ENCODE measurements at regions not wholly inside any gene's neighbourhood (a gene's known extent, or its start where the extent isn't known, plus 50 kb on each side); places are given as distances from the start of the nearest gene placed in this dataset.

- no peak overlapping the region for H3K4me3 Mint-ChIP-seq
- no peak for ATAC-seq (replicated peaks)
- no peak overlapping the region for H3K27ac Mint-ChIP-seq
- peaks cover 42% of the 10 kb centered on the region for H3K27me3 Mint-ChIP-seq
- H3K9me3 Mint-ChIP-seq, result peaks cover 4% of the 10 kb centered on the region
- H3K4me1 Mint-ChIP-seq, result no peaks in the 10 kb centered on the region
- H3K36me3 Mint-ChIP-seq (ENCODE audit: low read depth), result no peaks in the 10 kb centered on the region
Observed at GRCh38 chr1:90155721-90156487, 161.0 kb downstream of the ZNF326 start.

DNA sequence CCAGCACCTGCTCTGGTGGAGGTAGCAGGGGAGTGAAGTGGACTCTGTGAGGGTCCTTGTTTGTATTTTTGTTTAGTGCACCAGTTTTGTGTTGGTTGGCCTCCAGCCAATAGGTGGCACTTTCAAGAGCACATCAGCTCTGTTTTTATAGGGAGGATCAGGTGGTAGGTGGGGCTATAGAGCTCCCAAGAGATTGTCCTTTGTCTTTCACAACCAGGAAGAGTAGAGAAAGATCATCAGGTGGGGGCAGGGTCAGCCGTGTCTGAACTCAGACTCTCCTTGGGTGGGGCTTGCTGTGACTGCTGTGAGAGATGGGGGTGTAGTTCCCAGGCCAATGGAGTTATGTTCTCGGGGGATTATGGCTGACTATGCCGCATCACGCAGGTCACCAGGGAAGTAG lies 159.8 kb downstream of the ZNF326 start:
- no peaks in the 10 kb centered on the region for H3K4me1 Mint-ChIP-seq
- H3K36me3 Mint-ChIP-seq (ENCODE audit: low read depth), result no peaks in the 10 kb centered on the region
- peaks cover 33% of the 10 kb centered on the region for H3K27me3 Mint-ChIP-seq
- ATAC-seq (replicated peaks), result no peak
- peaks cover 4% of the 10 kb centered on the region for H3K9me3 Mint-ChIP-seq
- H3K27ac Mint-ChIP-seq, result no peak overlapping the region
- H3K4me3 Mint-ChIP-seq, result no peak overlapping the region

GRCh38 chr1:90149101-90149500 lies 154.2 kb downstream of the ZNF326 start:
- H3K27me3 Mint-ChIP-seq, result peaks cover 16% of the 10 kb centered on the region
- no peak overlapping the region for H3K4me3 Mint-ChIP-seq
- H3K4me1 Mint-ChIP-seq, result no peaks in the 10 kb centered on the region
- no peak for ATAC-seq (replicated peaks)
- H3K36me3 Mint-ChIP-seq (ENCODE audit: low read depth), result no peaks in the 10 kb centered on the region
- H3K27ac Mint-ChIP-seq, result no peak overlapping the region
- peaks cover 4% of the 10 kb centered on the region for H3K9me3 Mint-ChIP-seq

DNA sequence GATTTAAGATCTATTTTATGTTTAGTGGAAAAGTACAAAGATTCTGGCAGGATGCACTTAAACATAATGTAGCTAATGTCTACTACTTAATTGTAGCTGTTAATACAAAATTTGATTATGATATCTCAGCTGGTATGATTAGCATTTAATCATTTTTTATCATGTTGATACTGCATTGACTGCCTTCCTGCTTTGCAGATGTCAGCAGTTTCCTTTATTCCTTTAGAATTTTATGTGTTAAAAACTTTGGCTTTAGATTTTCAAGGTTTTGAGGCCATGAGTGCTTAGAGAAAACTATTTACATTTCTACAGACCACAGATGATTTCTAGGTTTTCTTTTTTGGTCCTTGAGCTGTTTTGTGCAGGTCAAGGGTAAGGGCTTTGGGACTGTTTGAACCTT lies 152.2 kb downstream of the ZNF326 start:
- Mint-ChIP-seq H3K9me3 (peaks cover 4% of the 10 kb centered on the region), H3K27ac (no peak overlapping the region), H3K4me3 (no peak overlapping the region), H3K27me3 (peaks cover 8% of the 10 kb centered on the region), H3K4me1 (no peaks in the 10 kb centered on the region), H3K36me3 (ENCODE audit: low read depth) (no peaks in the 10 kb centered on the region)
- ATAC-seq (replicated peaks), result no peak

DNA sequence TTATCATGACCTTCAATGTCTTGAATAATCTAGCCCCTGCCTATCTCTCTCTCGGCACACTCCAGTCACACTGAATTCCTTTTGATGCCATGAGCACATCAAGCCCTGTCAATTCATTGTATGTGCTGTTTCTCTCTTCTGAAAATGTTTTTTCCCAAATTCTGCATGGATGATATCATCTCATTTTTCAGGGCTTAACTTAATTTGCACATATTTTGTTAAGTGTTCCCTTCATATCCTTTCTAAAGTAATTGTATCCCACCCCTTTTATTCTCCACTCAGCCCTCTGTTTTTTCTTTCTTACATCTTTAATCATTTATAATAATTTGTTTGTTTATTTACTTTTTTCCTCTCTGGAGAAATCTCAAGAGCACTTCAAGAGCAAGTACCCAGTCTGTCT lies 149.9 kb downstream of the ZNF326 start:
- H3K27ac Mint-ChIP-seq, result no peak overlapping the region
- peaks cover 6% of the 10 kb centered on the region for H3K9me3 Mint-ChIP-seq
- H3K4me1 Mint-ChIP-seq, result no peaks in the 10 kb centered on the region
- no peak overlapping the region for H3K4me3 Mint-ChIP-seq
- no peaks in the 10 kb centered on the region for H3K36me3 Mint-ChIP-seq (ENCODE audit: low read depth)
- peaks cover 9% of the 10 kb centered on the region for H3K27me3 Mint-ChIP-seq
- ATAC-seq (replicated peaks), result no peak

- Mint-ChIP-seq H3K27ac (no peak overlapping the region), H3K4me1 (no peaks in the 10 kb centered on the region), H3K9me3 (peaks cover 6% of the 10 kb centered on the region), H3K4me3 (no peak overlapping the region), H3K36me3 (ENCODE audit: low read depth) (no peaks in the 10 kb centered on the region), H3K27me3 (peaks cover 9% of the 10 kb centered on the region)
- no peak for ATAC-seq (replicated peaks)
Observed at GRCh38 chr1:90143591-90143990, 148.7 kb downstream of the ZNF326 start.

DNA sequence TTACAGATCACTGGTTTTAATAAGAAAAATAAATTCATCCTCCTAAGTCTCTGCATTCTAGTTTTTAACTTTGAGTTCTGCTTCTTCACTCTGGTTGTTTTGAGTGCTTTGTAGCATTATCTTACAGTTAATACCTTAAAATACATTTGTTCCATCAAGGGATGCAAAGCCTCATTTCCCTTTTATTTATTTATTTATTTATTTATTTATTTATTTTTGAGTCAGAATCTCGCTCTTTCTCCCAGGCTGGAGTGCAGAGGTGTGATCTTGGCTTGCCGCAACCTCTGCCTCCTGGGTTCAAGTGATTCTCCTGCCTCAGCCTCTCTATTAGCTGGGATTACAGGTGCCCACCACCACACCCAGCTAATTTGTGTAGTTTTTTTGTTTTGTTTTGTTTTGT lies 147.8 kb downstream of the ZNF326 start:
- no peaks in the 10 kb centered on the region for H3K4me1 Mint-ChIP-seq
- peaks cover 5% of the 10 kb centered on the region for H3K27me3 Mint-ChIP-seq
- no peaks in the 10 kb centered on the region for H3K36me3 Mint-ChIP-seq (ENCODE audit: low read depth)
- no peak for ATAC-seq (replicated peaks)
- H3K4me3 Mint-ChIP-seq, result no peak overlapping the region
- H3K9me3 Mint-ChIP-seq, result peaks cover 6% of the 10 kb centered on the region
- no peak overlapping the region for H3K27ac Mint-ChIP-seq

DNA sequence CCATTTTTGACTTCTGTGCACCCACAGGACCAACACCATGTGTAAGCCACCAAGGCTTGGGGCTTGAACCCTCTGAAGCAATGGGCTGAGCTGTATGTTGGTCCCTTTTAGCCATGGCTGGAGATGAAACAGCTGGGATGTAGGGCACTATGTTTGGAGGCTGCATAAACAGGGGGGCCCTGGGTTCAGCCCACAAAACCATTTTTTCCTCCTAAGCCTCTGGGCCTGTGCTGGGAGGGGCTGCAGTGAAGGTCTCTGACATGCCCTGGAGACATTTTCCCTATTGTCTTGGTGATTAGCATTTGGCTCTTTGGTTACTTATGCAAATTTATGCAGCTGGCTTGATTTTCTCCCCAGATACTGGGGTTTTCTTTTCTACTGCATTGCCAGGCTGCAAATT lies 144.9 kb downstream of the ZNF326 start:
- ATAC-seq (replicated peaks), result no peak
- Mint-ChIP-seq H3K4me3 (no peak overlapping the region), H3K36me3 (ENCODE audit: low read depth) (no peaks in the 10 kb centered on the region), H3K9me3 (peaks cover 6% of the 10 kb centered on the region), H3K27me3 (peaks cover 13% of the 10 kb centered on the region), H3K4me1 (no peaks in the 10 kb centered on the region), H3K27ac (no peak overlapping the region)

GRCh38 chr1:90135286-90135685 lies 140.4 kb downstream of the ZNF326 start:
- Mint-ChIP-seq H3K27ac (no peak overlapping the region), H3K36me3 (ENCODE audit: low read depth) (no peaks in the 10 kb centered on the region), H3K4me3 (no peak overlapping the region), H3K4me1 (no peaks in the 10 kb centered on the region), H3K9me3 (peaks cover 3% of the 10 kb centered on the region), H3K27me3 (peaks cover 24% of the 10 kb centered on the region)
- no peak for ATAC-seq (replicated peaks)

- H3K9me3 Mint-ChIP-seq, result no peaks in the 10 kb centered on the region
- ATAC-seq (replicated peaks), result no peak
- no peak overlapping the region for H3K4me3 Mint-ChIP-seq
- H3K27me3 Mint-ChIP-seq, result peaks cover 23% of the 10 kb centered on the region
- no peak overlapping the region for H3K27ac Mint-ChIP-seq
- no peaks in the 10 kb centered on the region for H3K36me3 Mint-ChIP-seq (ENCODE audit: low read depth)
- H3K4me1 Mint-ChIP-seq, result no peaks in the 10 kb centered on the region
Observed at GRCh38 chr1:90134175-90134955, 139.5 kb downstream of the ZNF326 start.

GRCh38 chr1:90133133-90133532 lies 138.2 kb downstream of the ZNF326 start:
- Mint-ChIP-seq H3K27me3 (peaks cover 26% of the 10 kb centered on the region), H3K36me3 (ENCODE audit: low read depth) (no peaks in the 10 kb centered on the region), H3K4me1 (no peaks in the 10 kb centered on the region), H3K4me3 (no peak overlapping the region), H3K27ac (no peak overlapping the region), H3K9me3 (no peaks in the 10 kb centered on the region)
- ATAC-seq (replicated peaks), result no peak

- peaks cover 26% of the 10 kb centered on the region for H3K27me3 Mint-ChIP-seq
- no peak overlapping the region for H3K27ac Mint-ChIP-seq
- no peaks in the 10 kb centered on the region for H3K4me1 Mint-ChIP-seq
- H3K4me3 Mint-ChIP-seq, result no peak overlapping the region
- no peak for ATAC-seq (replicated peaks)
- H3K9me3 Mint-ChIP-seq, result no peaks in the 10 kb centered on the region
- H3K36me3 Mint-ChIP-seq (ENCODE audit: low read depth), result no peaks in the 10 kb centered on the region
Observed at GRCh38 chr1:90132306-90132705, 137.4 kb downstream of the ZNF326 start.

- no peak for ATAC-seq (replicated peaks)
- H3K4me1 Mint-ChIP-seq, result no peaks in the 10 kb centered on the region
- H3K27ac Mint-ChIP-seq, result no peak overlapping the region
- no peak overlapping the region for H3K4me3 Mint-ChIP-seq
- peaks cover 25% of the 10 kb centered on the region for H3K27me3 Mint-ChIP-seq
- H3K36me3 Mint-ChIP-seq (ENCODE audit: low read depth), result no peaks in the 10 kb centered on the region
- no peaks in the 10 kb centered on the region for H3K9me3 Mint-ChIP-seq
Observed at GRCh38 chr1:90127288-90127953, 132.5 kb downstream of the ZNF326 start.

- peaks cover 23% of the 10 kb centered on the region for H3K27me3 Mint-ChIP-seq
- H3K27ac Mint-ChIP-seq, result no peak overlapping the region
- H3K4me1 Mint-ChIP-seq, result no peaks in the 10 kb centered on the region
- no peak for ATAC-seq (replicated peaks)
- no peak overlapping the region for H3K4me3 Mint-ChIP-seq
- H3K36me3 Mint-ChIP-seq (ENCODE audit: low read depth), result no peaks in the 10 kb centered on the region
- no peaks in the 10 kb centered on the region for H3K9me3 Mint-ChIP-seq
Observed at GRCh38 chr1:90126834-90127233, 131.9 kb downstream of the ZNF326 start.

All from activated T-helper 17 cell treated with anti-CD3 and anti-CD28 coated beads, Interleukin-2, amount 50 U/mL, for 72 hours (primary cell).